ENCODE measurements at regions not wholly inside any gene's neighbourhood (a gene's known extent, or its start where the extent isn't known, plus 50 kb on each side); places are given as distances from the start of the nearest gene placed in this dataset.

DNA sequence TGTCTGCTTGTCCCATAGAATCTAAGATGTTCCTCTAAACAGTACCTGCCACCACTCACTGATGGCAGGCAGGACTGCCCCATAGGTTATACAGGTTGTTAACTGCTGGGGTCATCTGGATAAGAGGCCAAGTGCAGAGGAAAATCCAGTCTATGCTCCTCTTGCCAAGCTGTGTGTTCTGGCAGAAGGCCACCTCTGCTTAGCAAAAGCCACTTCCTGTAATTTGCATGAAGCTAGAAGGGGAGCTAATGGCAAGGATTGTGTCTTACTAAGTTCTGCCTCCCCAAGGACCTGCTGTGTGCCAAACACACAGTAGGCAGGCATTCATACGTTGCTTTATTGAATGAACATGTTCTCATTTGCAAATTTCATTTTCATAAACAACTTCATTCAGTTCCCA, 445.4 kb downstream of the BCL11B start:
- TF ChIP-seq POLR2A (IDR thresholded peaks at IDR 0.05; ENCODE audit: low read length) (no peak), GATA1 (IDR thresholded peaks at IDR 0.05; ENCODE audit: low read depth, low read length) (no peak)

All from erythroblast (primary cell).